H4 (cell line): ENCODE measurements at regions not wholly inside any gene's neighbourhood (a gene's known extent, or its start where the extent isn't known, plus 50 kb on each side); places are given as distances from the start of the nearest gene placed in this dataset.
A peak's percentile ranks its signal among the peaks of the same experiment; 100 is the strongest.
"Not testable (repeated sequence)": the region's sequence is repeated elsewhere in the genome, so short reads cannot be mapped to it uniquely, and the experiment has no call there.

Experiments
- DNase-seq: peaks from one replicate; pipeline ENCODE4 v3.0.0-alpha.2; 2015; ENCODE audit warnings: low spot score

- not testable (repeated sequence) for DNase-seq
Measured at GRCh38 chrX:40788698-40789097, 53.4 kb upstream of the MED14 start.

- no peak for DNase-seq
Measured at GRCh38 chrX:40792433-40792832, 57.1 kb upstream of the MED14 start.

- DNase-seq = not testable (repeated sequence)
Measured at GRCh38 chrX:40794829-40795130, 59.4 kb upstream of the MED14 start.

- not testable (repeated sequence) for DNase-seq
Measured at GRCh38 chrX:40799745-40800144, 64.4 kb upstream of the MED14 start.

- no peak for DNase-seq
Measured at GRCh38 chrX:40805404-40805803, 70.1 kb upstream of the MED14 start.

GRCh38 chrX:40806513-40807220, 71.3 kb upstream of the MED14 start:
- DNase-seq = no peak

GRCh38 chrX:40807384-40807783, 72.0 kb upstream of the MED14 start:
- DNase-seq = no peak

- no peak for DNase-seq
Measured at GRCh38 chrX:40808203-40808602, 72.9 kb upstream of the MED14 start.

GRCh38 chrX:40809210-40809609, 73.9 kb upstream of the MED14 start:
- DNase-seq = no peak

- DNase-seq = not testable (repeated sequence)
Measured at GRCh38 chrX:40815045-40815444, 79.7 kb upstream of the MED14 start.

GRCh38 chrX:40816906-40817305, 81.6 kb upstream of the MED14 start:
- DNase-seq = no peak

- no peak for DNase-seq
Measured at GRCh38 chrX:40818236-40818635, 82.9 kb upstream of the MED14 start.

- DNase-seq = no peak
Measured at GRCh38 chrX:40821780-40822179, 86.4 kb upstream of the MED14 start.

- no peak for DNase-seq
Measured at GRCh38 chrX:40827331-40827730, 92.0 kb upstream of the MED14 start.

- no peak for DNase-seq
Measured at GRCh38 chrX:40831750-40832149, 96.4 kb upstream of the MED14 start.

GRCh38 chrX:40832723-40833122, 97.4 kb upstream of the MED14 start:
- DNase-seq = no peak

- DNase-seq = no peak
Measured at GRCh38 chrX:40834225-40834624, 98.9 kb upstream of the MED14 start.

GRCh38 chrX:40835526-40835925, 100.2 kb upstream of the MED14 start:
- DNase-seq = no peak

- no peak for DNase-seq
Measured at GRCh38 chrX:40843643-40844042, 108.3 kb upstream of the MED14 start.

- no peak for DNase-seq
Measured at GRCh38 chrX:40844471-40844870, 109.1 kb upstream of the MED14 start.

GRCh38 chrX:40845331-40845911, 110.1 kb upstream of the MED14 start:
- peak; percentile 43 for DNase-seq

- DNase-seq = no peak
Measured at GRCh38 chrX:40849906-40850823, 114.8 kb upstream of the MED14 start.

- DNase-seq = no peak
Measured at GRCh38 chrX:40852586-40852985, 117.2 kb upstream of the MED14 start.
